ENCODE measurements at regions not wholly inside any gene's neighbourhood (a gene's known extent, or its start where the extent isn't known, plus 50 kb on each side); places are given as distances from the start of the nearest gene placed in this dataset.
A peak's percentile ranks its signal among the peaks of the same experiment; 100 is the strongest.

DNA sequence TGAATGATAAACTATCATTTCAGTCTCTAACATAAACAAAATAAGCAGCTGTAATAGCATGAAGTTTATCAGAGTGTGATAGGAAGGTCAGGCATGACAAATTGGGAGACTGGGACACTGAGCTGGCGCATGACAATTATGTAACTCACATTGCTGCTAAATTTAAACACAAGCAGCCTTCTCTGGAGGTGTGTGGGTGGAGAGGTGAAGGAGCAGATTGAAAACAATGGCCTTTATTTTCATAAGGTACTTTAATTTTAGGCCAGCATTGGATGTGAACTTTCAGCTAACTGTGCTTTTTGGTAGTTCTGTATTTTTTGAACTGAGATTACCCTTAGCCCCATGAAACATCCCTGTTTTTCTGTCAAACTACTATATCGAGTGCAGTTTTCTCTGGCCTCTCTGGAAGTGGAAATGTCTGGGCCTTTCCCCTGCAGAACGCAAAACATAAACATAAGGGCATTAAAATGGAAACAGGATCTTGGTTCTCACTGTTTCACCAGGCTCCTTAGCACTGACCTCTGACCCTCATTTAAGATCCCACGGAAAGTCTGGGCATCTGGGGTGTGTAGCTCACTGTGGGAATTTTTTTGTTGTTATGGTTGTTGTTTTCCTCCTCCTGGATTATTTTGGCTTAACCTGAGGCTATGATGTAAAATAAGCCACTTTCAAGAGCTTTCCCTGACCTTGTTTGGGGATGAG, 160.1 kb upstream of the DPH6 start:
- no peaks in the 10 kb centered on the region for H3K79me2 ChIP-seq (ENCODE audit: control insufficient read depth, insufficient read depth, low read length, unreplicated experiment)
- no peak overlapping the region for H3K27ac ChIP-seq (ENCODE audit: low read depth, low read length)
- no peaks in the 10 kb centered on the region for H3K27me3 ChIP-seq (ENCODE audit: insufficient read depth, low read length)
- H3K36me3 ChIP-seq (ENCODE audit: insufficient read depth, low read length) = no peaks in the 10 kb centered on the region
- H3K4me3 ChIP-seq (ENCODE audit: low read depth, low read length) = no peak overlapping the region
- peak overlapping the region; percentile 10 for H2AFZ ChIP-seq (ENCODE audit: low read length, unreplicated experiment)
- H3K4me1 ChIP-seq (ENCODE audit: control insufficient read depth, insufficient read depth, low read length, unreplicated experiment) = peaks cover 13% of the 10 kb centered on the region

- Histone ChIP-seq H3K27ac (ENCODE audit: low read depth, low read length) (no peak overlapping the region), H3K4me3 (ENCODE audit: low read depth, low read length) (no peak overlapping the region), H2AFZ (ENCODE audit: low read length, unreplicated experiment) (no peak overlapping the region), H3K4me1 (ENCODE audit: control insufficient read depth, insufficient read depth, low read length, unreplicated experiment) (peaks cover 10% of the 10 kb centered on the region), H3K27me3 (ENCODE audit: insufficient read depth, low read length) (no peaks in the 10 kb centered on the region), H3K79me2 (ENCODE audit: control insufficient read depth, insufficient read depth, low read length, unreplicated experiment) (no peaks in the 10 kb centered on the region), H3K36me3 (ENCODE audit: insufficient read depth, low read length) (no peaks in the 10 kb centered on the region)
Measured at GRCh38 chr15:35712956-35713355, 167.0 kb upstream of the DPH6 start.

GRCh38 chr15:35713733-35714132, 167.8 kb upstream of the DPH6 start:
- Histone ChIP-seq H3K4me3 (ENCODE audit: low read depth, low read length) (no peak overlapping the region), H2AFZ (ENCODE audit: low read length, unreplicated experiment) (no peak overlapping the region), H3K27ac (ENCODE audit: low read depth, low read length) (no peak overlapping the region), H3K4me1 (ENCODE audit: control insufficient read depth, insufficient read depth, low read length, unreplicated experiment) (peaks cover 10% of the 10 kb centered on the region), H3K36me3 (ENCODE audit: insufficient read depth, low read length) (no peaks in the 10 kb centered on the region), H3K27me3 (ENCODE audit: insufficient read depth, low read length) (no peaks in the 10 kb centered on the region), H3K79me2 (ENCODE audit: control insufficient read depth, insufficient read depth, low read length, unreplicated experiment) (no peaks in the 10 kb centered on the region)

DNA sequence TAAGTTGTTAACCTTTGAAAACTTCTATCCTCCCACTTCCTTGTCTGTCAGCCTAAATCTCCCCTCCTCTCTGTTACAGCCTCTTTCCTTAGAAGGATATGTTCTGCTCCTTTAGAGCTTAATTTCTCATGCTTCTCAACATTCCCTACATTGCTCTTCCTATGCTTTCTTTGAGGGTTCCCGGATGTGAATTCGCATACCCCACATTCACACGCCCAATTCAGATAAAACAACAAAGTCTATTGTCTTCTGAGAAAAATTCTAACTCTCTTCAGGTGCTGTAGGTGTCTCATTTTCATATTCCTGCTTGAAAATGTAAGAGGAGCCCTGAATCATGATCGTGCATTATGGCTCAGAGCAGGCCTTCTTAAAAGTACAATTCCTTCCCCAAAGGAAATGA, 171.8 kb upstream of the DPH6 start:
- H3K36me3 ChIP-seq (ENCODE audit: insufficient read depth, low read length) = no peaks in the 10 kb centered on the region
- H3K27me3 ChIP-seq (ENCODE audit: insufficient read depth, low read length) = no peaks in the 10 kb centered on the region
- no peaks in the 10 kb centered on the region for H3K79me2 ChIP-seq (ENCODE audit: control insufficient read depth, insufficient read depth, low read length, unreplicated experiment)
- H3K4me3 ChIP-seq (ENCODE audit: low read depth, low read length) = no peak overlapping the region
- H2AFZ ChIP-seq (ENCODE audit: low read length, unreplicated experiment) = no peak overlapping the region
- H3K27ac ChIP-seq (ENCODE audit: low read depth, low read length) = no peak overlapping the region
- H3K4me1 ChIP-seq (ENCODE audit: control insufficient read depth, insufficient read depth, low read length, unreplicated experiment) = peaks cover 10% of the 10 kb centered on the region

DNA sequence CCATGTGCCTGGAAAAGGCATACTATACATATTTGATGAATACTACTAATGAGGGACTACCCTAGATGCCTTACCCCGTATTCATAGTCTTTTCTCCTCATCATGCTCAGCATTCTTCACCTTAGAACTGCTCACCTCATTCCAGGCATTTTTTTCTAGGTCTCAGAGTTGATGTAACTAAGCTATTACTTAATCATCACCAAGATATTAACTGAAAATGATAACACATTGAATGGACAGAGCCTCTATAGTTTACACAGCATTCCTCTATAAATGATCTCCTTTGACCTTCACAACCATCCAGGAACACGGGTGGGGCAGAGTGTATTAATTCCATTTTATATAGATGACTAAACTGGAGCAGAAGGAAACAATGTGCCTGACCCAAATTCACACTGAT, 174.1 kb upstream of the DPH6 start:
- Histone ChIP-seq H3K36me3 (ENCODE audit: insufficient read depth, low read length) (no peaks in the 10 kb centered on the region), H2AFZ (ENCODE audit: low read length, unreplicated experiment) (no peak overlapping the region), H3K27ac (ENCODE audit: low read depth, low read length) (no peak overlapping the region), H3K27me3 (ENCODE audit: insufficient read depth, low read length) (no peaks in the 10 kb centered on the region), H3K79me2 (ENCODE audit: control insufficient read depth, insufficient read depth, low read length, unreplicated experiment) (no peaks in the 10 kb centered on the region), H3K4me3 (ENCODE audit: low read depth, low read length) (no peak overlapping the region), H3K4me1 (ENCODE audit: control insufficient read depth, insufficient read depth, low read length, unreplicated experiment) (no peaks in the 10 kb centered on the region)

DNA sequence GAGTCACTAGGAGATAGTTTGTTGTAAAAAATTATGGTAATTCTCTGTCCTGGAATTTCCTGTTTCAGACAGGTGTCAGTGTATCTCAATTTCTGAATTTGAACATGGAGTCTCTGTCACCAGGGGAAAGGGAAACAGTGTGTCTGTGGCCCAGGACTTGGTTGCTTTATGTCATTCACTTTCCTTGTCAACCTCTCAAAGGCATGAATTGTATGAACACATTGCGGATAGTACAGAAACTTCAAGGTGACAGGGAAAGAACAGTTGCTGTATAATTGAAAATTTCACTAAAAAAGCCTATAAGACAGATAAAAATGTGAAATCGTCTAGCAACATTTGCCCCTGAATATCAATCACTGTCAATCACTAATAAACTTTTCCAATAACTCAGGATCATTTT, 175.0 kb upstream of the DPH6 start:
- Histone ChIP-seq H3K4me1 (ENCODE audit: control insufficient read depth, insufficient read depth, low read length, unreplicated experiment) (peaks cover 8% of the 10 kb centered on the region), H3K4me3 (ENCODE audit: low read depth, low read length) (no peak overlapping the region), H3K79me2 (ENCODE audit: control insufficient read depth, insufficient read depth, low read length, unreplicated experiment) (no peaks in the 10 kb centered on the region), H3K27me3 (ENCODE audit: insufficient read depth, low read length) (no peaks in the 10 kb centered on the region), H3K27ac (ENCODE audit: low read depth, low read length) (no peak overlapping the region), H2AFZ (ENCODE audit: low read length, unreplicated experiment) (no peak overlapping the region), H3K36me3 (ENCODE audit: insufficient read depth, low read length) (no peaks in the 10 kb centered on the region)

- Histone ChIP-seq H3K27me3 (ENCODE audit: insufficient read depth, low read length) (no peaks in the 10 kb centered on the region), H3K4me3 (ENCODE audit: low read depth, low read length) (no peak overlapping the region), H3K79me2 (ENCODE audit: control insufficient read depth, insufficient read depth, low read length, unreplicated experiment) (no peaks in the 10 kb centered on the region), H2AFZ (ENCODE audit: low read length, unreplicated experiment) (no peak overlapping the region), H3K36me3 (ENCODE audit: insufficient read depth, low read length) (no peaks in the 10 kb centered on the region), H3K4me1 (ENCODE audit: control insufficient read depth, insufficient read depth, low read length, unreplicated experiment) (peaks cover 8% of the 10 kb centered on the region), H3K27ac (ENCODE audit: low read depth, low read length) (no peak overlapping the region)
Measured at GRCh38 chr15:35721751-35722150, 175.8 kb upstream of the DPH6 start.

- peaks cover 8% of the 10 kb centered on the region for H3K4me1 ChIP-seq (ENCODE audit: control insufficient read depth, insufficient read depth, low read length, unreplicated experiment)
- no peak overlapping the region for H3K4me3 ChIP-seq (ENCODE audit: low read depth, low read length)
- no peaks in the 10 kb centered on the region for H3K79me2 ChIP-seq (ENCODE audit: control insufficient read depth, insufficient read depth, low read length, unreplicated experiment)
- no peak overlapping the region for H2AFZ ChIP-seq (ENCODE audit: low read length, unreplicated experiment)
- H3K36me3 ChIP-seq (ENCODE audit: insufficient read depth, low read length) = no peaks in the 10 kb centered on the region
- no peaks in the 10 kb centered on the region for H3K27me3 ChIP-seq (ENCODE audit: insufficient read depth, low read length)
- H3K27ac ChIP-seq (ENCODE audit: low read depth, low read length) = no peak overlapping the region
Measured at GRCh38 chr15:35722501-35722900, 176.5 kb upstream of the DPH6 start.

DNA sequence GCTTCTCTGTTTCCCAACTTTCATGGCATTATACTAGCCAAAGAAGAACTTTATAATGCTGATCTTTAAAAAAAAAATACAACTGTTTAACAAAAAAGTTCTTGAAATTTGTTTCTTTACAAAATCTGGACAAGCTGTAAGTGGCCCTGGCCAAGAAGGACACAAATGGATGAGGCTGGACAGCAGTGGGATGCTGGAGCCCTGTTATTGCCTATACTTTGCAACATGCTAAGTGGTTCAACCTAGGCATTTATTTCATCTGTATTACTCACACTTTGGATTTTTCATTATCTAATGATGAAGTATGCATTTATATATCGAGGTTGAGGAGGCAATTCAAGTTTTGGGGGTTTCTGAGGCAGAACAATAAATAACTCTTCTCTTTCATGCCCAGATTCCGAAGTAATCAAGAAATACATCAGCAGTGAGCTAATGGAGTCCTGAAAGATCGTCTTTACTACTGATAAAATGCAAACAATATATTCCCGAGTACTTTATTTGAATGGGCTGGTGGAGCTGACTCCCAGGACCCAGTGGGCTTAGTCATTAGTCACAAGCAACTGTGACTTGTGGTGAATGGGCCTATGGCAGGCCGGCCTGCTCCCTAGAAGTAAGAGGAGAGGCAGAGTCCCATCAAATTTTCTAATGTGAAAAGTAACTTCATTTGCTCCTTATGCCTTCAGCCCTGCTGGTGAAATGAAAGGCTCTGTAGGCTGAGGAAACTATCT, 177.3 kb upstream of the DPH6 start:
- H3K36me3 ChIP-seq (ENCODE audit: insufficient read depth, low read length) = no peaks in the 10 kb centered on the region
- no peaks in the 10 kb centered on the region for H3K27me3 ChIP-seq (ENCODE audit: insufficient read depth, low read length)
- no peaks in the 10 kb centered on the region for H3K79me2 ChIP-seq (ENCODE audit: control insufficient read depth, insufficient read depth, low read length, unreplicated experiment)
- no peak overlapping the region for H3K4me3 ChIP-seq (ENCODE audit: low read depth, low read length)
- H3K4me1 ChIP-seq (ENCODE audit: control insufficient read depth, insufficient read depth, low read length, unreplicated experiment) = peaks cover 8% of the 10 kb centered on the region
- H3K27ac ChIP-seq (ENCODE audit: low read depth, low read length) = no peak overlapping the region
- no peak overlapping the region for H2AFZ ChIP-seq (ENCODE audit: low read length, unreplicated experiment)

DNA sequence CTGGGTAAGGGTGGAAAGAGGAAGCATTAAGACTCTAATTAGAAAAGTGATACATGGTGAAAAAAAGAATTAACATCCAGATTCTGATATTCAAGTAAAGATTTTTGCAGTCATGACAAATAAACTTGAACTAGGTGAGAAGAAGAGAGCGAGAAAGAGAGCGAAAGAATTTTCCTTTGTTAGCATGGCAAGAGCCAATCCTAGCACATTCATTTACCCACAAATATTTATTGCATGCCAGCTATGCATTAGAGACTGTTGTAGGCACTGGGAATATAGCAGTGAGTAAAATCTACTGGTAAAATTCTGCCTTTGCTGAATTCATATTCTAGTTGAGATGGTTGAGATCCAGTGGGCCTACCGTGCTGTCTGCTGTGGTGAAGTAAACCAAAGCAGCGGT, 177.9 kb upstream of the DPH6 start:
- H3K4me1 ChIP-seq (ENCODE audit: control insufficient read depth, insufficient read depth, low read length, unreplicated experiment) = peaks cover 8% of the 10 kb centered on the region
- H3K27ac ChIP-seq (ENCODE audit: low read depth, low read length) = no peak overlapping the region
- no peaks in the 10 kb centered on the region for H3K27me3 ChIP-seq (ENCODE audit: insufficient read depth, low read length)
- no peak overlapping the region for H3K4me3 ChIP-seq (ENCODE audit: low read depth, low read length)
- H3K36me3 ChIP-seq (ENCODE audit: insufficient read depth, low read length) = no peaks in the 10 kb centered on the region
- no peak overlapping the region for H2AFZ ChIP-seq (ENCODE audit: low read length, unreplicated experiment)
- no peaks in the 10 kb centered on the region for H3K79me2 ChIP-seq (ENCODE audit: control insufficient read depth, insufficient read depth, low read length, unreplicated experiment)

- peaks cover 8% of the 10 kb centered on the region for H3K4me1 ChIP-seq (ENCODE audit: control insufficient read depth, insufficient read depth, low read length, unreplicated experiment)
- H3K79me2 ChIP-seq (ENCODE audit: control insufficient read depth, insufficient read depth, low read length, unreplicated experiment) = no peaks in the 10 kb centered on the region
- no peak overlapping the region for H3K27ac ChIP-seq (ENCODE audit: low read depth, low read length)
- no peak overlapping the region for H3K4me3 ChIP-seq (ENCODE audit: low read depth, low read length)
- no peak overlapping the region for H2AFZ ChIP-seq (ENCODE audit: low read length, unreplicated experiment)
- no peaks in the 10 kb centered on the region for H3K36me3 ChIP-seq (ENCODE audit: insufficient read depth, low read length)
- no peaks in the 10 kb centered on the region for H3K27me3 ChIP-seq (ENCODE audit: insufficient read depth, low read length)
Measured at GRCh38 chr15:35724626-35725025, 178.7 kb upstream of the DPH6 start.
